Neural cell (in vitro differentiated cells): ENCODE measurements at regions not wholly inside any gene's neighbourhood (a gene's known extent, or its start where the extent isn't known, plus 50 kb on each side); places are given as distances from the start of the nearest gene placed in this dataset.

Experiments
- H2AFZ ChIP-seq: fragments of 200-600, 300-800 bp; sonication (generic), shearing (Covaris generic); 2 replicates; pipeline ENCODE4 v1.6.0; 2014; ENCODE audit warnings: low read depth, mild to moderate bottlenecking, antibody characterized with exemption, low read length, moderate library complexity
- H3F3A ChIP-seq: fragments of 200-600 bp; shearing (Covaris generic); 2 replicates; pipeline ENCODE4 v1.6.1; 2016; ENCODE audit warnings: mild to moderate bottlenecking, moderate library complexity, mixed read lengths, antibody characterized with exemption, low read length; ENCODE audit not compliant: insufficient read depth, poor library complexity, severe bottlenecking
- H3K27ac ChIP-seq: fragments of 200-600, 300-800 bp; sonication (generic), shearing (Covaris generic); 2 replicates; pipeline ENCODE4 v1.5.1; 2014; ENCODE audit warnings: mild to moderate bottlenecking, low read length, moderate library complexity
- H3K27me3 ChIP-seq: fragments of 300-800, 200-600 bp; sonication (generic), shearing (Covaris generic); 2 replicates; pipeline ENCODE4 v1.6.0; 2014; ENCODE audit warnings: mild to moderate bottlenecking, low read depth, low read length, moderate library complexity; ENCODE audit not compliant: insufficient read depth
- H3K36me3 ChIP-seq: fragments of 300-800, 200-600 bp; sonication (generic), shearing (Covaris generic); 2 replicates; pipeline ENCODE4 v1.5.1; 2014; ENCODE audit warnings: mild to moderate bottlenecking, antibody characterized with exemption, low read length, moderate library complexity; ENCODE audit not compliant: insufficient read depth
- H3K4me2 ChIP-seq: fragments of 300-800, 200-600 bp; sonication (generic), shearing (Covaris generic); 2 replicates; pipeline ENCODE4 v1.6.0; 2014; ENCODE audit warnings: mild to moderate bottlenecking, low read length
- H3K4me3 ChIP-seq: fragments of 300-800, 200-600 bp; sonication (generic), shearing (Covaris generic); 2 replicates; pipeline ENCODE4 v1.5.1; 2014; ENCODE audit warnings: mild to moderate bottlenecking, low read length, moderate library complexity
- H3K79me2 ChIP-seq: fragments of 200-600 bp; shearing (Covaris generic); replicated peaks from 2 replicates; pipeline ENCODE4 v1.6.0; 2014; ENCODE audit warnings: mild to moderate bottlenecking, low read length, moderate library complexity; ENCODE audit not compliant: insufficient read depth
- H3K9ac ChIP-seq: fragments of 300-800, 200-600 bp; sonication (generic), shearing (Covaris generic); 2 replicates; pipeline ENCODE4 v1.6.1; 2016; ENCODE audit warnings: mild to moderate bottlenecking, low read length, mixed read lengths
- H3K9me2 ChIP-seq: fragments of 200-600 bp; shearing (Covaris generic); 2 replicates; pipeline ENCODE4 v1.6.1; 2016; ENCODE audit warnings: mild to moderate bottlenecking, low read length, mixed read lengths; ENCODE audit not compliant: insufficient read depth
- H3K9me3 ChIP-seq: fragments of 200-600, 300-800 bp; sonication (generic), shearing (Covaris generic); 2 replicates; pipeline ENCODE4 v1.6.1; 2016; ENCODE audit warnings: mild to moderate bottlenecking, mixed run types, low read length, moderate library complexity, mixed read lengths
- H4K20me1 ChIP-seq: fragments of 200-600 bp; shearing (Covaris generic); 2 replicates; pipeline ENCODE4 v1.6.1; 2016; ENCODE audit warnings: mild to moderate bottlenecking, mixed run types; ENCODE audit not compliant: insufficient read depth
- EP300 ChIP-seq: fragments of 450-650 bp; conservative IDR thresholded peaks from 2 replicates; pipeline ENCODE4 v1.6.1; 2014; ENCODE audit warnings: antibody characterized with exemption, mild to moderate bottlenecking, moderate library complexity; ENCODE audit not compliant: poor library complexity, severe bottlenecking
- EZH2 ChIP-seq: fragments of 200-600, 300-800 bp; shearing (Covaris generic), sonication (generic); IDR thresholded peaks from 2 replicates; pipeline ENCODE4 v1.6.1; 2014; ENCODE audit warnings: antibody characterized with exemption, low read length, borderline replicate concordance, mild to moderate bottlenecking; ENCODE audit not compliant: insufficient read depth, poor library complexity, severe bottlenecking
- MXI1 ChIP-seq: fragments of 450-650 bp; conservative IDR thresholded peaks from 2 replicates; pipeline ENCODE4 v1.6.1; 2014; ENCODE audit warnings: antibody characterized with exemption, mild to moderate bottlenecking; ENCODE audit not compliant: poor library complexity, severe bottlenecking
- POLR2AphosphoS5 ChIP-seq: IDR thresholded peaks from 2 replicates; pipeline ENCODE4 v1.6.1; 2012
- RAD21 ChIP-seq: fragments of 450-650 bp; conservative IDR thresholded peaks from 2 replicates; pipeline ENCODE4 v1.6.1; 2014; ENCODE audit warnings: antibody characterized with exemption, mild to moderate bottlenecking, moderate library complexity
- SMC3 ChIP-seq: fragments of 450-650 bp; conservative IDR thresholded peaks from 2 replicates; pipeline ENCODE4 v1.6.1; 2014; ENCODE audit warnings: antibody characterized with exemption, mild to moderate bottlenecking, moderate library complexity; ENCODE audit not compliant: poor library complexity
- TAF1 ChIP-seq: IDR thresholded peaks from 2 replicates; pipeline ENCODE4 v1.6.1; 2012; ENCODE audit warnings: low read depth
- TF ChIP-seq, protein P1 (sequence below): fragments of 450-650 bp; IDR thresholded peaks from 2 replicates; pipeline ENCODE4 v1.5.1; 2014; ENCODE audit warnings: antibody characterized with exemption, mild to moderate bottlenecking, moderate library complexity; ENCODE audit not compliant: poor library complexity, severe bottlenecking
- TF ChIP-seq, protein P2 (sequence below): IDR thresholded peaks from 2 replicates; pipeline ENCODE4 v1.6.1; 2012; ENCODE audit warnings: borderline replicate concordance

DNA sequence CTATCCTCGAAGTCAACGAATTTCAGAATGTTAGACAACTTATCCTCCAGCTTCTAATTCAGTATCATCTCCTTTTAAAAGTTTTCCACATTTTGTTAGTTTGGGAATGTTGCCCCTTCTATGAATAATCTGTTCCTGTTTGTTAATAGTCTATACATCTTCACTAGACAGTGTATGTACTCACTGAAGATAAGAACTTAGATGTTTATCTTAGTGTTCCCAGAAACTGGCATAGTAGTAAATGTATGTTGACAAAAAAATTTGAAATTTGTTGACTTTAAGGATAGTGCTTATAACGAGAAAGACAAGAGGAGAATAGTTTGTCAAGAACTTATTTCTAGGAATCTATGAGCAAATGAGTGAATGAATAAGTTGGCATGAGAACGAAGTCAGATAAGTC, 162.0 kb upstream of the GULP1 start:
- Histone ChIP-seq H3K79me2 (no peaks in the 10 kb centered on the region), H3K4me2 (no peak overlapping the region), H3K27ac (no peak overlapping the region), H3K9me3 (no peaks in the 10 kb centered on the region), H3K4me3 (no peak overlapping the region), H4K20me1 (no peaks in the 10 kb centered on the region), H3K36me3 (no peaks in the 10 kb centered on the region), H3K27me3 (no peaks in the 10 kb centered on the region), H3K9ac (no peak overlapping the region), H3K9me2 (no peaks in the 10 kb centered on the region), H2AFZ (no peak overlapping the region), H3F3A (no peaks in the 10 kb centered on the region)
- TF ChIP-seq RAD21 (no peak), TAF1 (no peak), SMC3 (no peak), EP300 (no peak), POLR2AphosphoS5 (no peak), MXI1 (no peak), EZH2 (no peak)
- TF ChIP-seq, protein P1, sequence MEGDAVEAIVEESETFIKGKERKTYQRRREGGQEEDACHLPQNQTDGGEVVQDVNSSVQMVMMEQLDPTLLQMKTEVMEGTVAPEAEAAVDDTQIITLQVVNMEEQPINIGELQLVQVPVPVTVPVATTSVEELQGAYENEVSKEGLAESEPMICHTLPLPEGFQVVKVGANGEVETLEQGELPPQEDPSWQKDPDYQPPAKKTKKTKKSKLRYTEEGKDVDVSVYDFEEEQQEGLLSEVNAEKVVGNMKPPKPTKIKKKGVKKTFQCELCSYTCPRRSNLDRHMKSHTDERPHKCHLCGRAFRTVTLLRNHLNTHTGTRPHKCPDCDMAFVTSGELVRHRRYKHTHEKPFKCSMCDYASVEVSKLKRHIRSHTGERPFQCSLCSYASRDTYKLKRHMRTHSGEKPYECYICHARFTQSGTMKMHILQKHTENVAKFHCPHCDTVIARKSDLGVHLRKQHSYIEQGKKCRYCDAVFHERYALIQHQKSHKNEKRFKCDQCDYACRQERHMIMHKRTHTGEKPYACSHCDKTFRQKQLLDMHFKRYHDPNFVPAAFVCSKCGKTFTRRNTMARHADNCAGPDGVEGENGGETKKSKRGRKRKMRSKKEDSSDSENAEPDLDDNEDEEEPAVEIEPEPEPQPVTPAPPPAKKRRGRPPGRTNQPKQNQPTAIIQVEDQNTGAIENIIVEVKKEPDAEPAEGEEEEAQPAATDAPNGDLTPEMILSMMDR, result no peak
- TF ChIP-seq, protein P2, sequence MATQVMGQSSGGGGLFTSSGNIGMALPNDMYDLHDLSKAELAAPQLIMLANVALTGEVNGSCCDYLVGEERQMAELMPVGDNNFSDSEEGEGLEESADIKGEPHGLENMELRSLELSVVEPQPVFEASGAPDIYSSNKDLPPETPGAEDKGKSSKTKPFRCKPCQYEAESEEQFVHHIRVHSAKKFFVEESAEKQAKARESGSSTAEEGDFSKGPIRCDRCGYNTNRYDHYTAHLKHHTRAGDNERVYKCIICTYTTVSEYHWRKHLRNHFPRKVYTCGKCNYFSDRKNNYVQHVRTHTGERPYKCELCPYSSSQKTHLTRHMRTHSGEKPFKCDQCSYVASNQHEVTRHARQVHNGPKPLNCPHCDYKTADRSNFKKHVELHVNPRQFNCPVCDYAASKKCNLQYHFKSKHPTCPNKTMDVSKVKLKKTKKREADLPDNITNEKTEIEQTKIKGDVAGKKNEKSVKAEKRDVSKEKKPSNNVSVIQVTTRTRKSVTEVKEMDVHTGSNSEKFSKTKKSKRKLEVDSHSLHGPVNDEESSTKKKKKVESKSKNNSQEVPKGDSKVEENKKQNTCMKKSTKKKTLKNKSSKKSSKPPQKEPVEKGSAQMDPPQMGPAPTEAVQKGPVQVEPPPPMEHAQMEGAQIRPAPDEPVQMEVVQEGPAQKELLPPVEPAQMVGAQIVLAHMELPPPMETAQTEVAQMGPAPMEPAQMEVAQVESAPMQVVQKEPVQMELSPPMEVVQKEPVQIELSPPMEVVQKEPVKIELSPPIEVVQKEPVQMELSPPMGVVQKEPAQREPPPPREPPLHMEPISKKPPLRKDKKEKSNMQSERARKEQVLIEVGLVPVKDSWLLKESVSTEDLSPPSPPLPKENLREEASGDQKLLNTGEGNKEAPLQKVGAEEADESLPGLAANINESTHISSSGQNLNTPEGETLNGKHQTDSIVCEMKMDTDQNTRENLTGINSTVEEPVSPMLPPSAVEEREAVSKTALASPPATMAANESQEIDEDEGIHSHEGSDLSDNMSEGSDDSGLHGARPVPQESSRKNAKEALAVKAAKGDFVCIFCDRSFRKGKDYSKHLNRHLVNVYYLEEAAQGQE, result no peak

DNA sequence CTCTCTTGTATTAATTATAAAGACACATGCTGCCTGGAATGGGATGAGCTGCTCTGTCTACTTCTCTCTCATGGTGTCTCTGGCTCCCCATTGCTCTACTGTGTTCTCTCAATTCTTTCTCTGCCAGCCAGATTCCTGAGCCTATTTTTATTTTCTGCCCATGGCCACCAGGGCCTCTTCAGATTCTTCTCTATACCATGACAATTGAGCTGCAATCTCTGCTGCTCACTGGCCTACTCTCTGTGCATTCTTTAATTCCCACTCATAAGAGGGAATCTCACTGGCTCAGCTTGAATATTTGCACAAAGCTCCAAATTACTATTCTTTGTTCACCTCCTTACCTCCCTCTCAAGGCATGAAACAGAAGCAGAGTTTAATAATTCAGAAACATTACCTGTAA, 161.4 kb upstream of the GULP1 start:
- Histone ChIP-seq H3K9ac (no peak overlapping the region), H2AFZ (peak overlapping the region; percentile 7), H3K27me3 (no peaks in the 10 kb centered on the region)

More for the DNA sequence above, 161.4 kb upstream of the GULP1 start:
- no peaks in the 10 kb centered on the region for H3F3A ChIP-seq
- no peak overlapping the region for H3K4me3 ChIP-seq
- H3K9me3 ChIP-seq, result no peaks in the 10 kb centered on the region
- no peaks in the 10 kb centered on the region for H3K9me2 ChIP-seq
- no peak overlapping the region for H3K27ac ChIP-seq
- H3K4me2 ChIP-seq, result no peak overlapping the region
- H4K20me1 ChIP-seq, result no peaks in the 10 kb centered on the region
- no peak for TF ChIP-seq SMC3
- TF ChIP-seq RAD21, result no peak
- TF ChIP-seq MXI1, result no peak
- TF ChIP-seq TAF1, result no peak
- TF ChIP-seq, protein P2, result no peak
- TF ChIP-seq EZH2, result no peak
- TF ChIP-seq EP300, result no peak
- no peak for TF ChIP-seq POLR2AphosphoS5
- TF ChIP-seq, protein P1, result no peak
- no peaks in the 10 kb centered on the region for H3K79me2 ChIP-seq
- no peaks in the 10 kb centered on the region for H3K36me3 ChIP-seq
